CD4-positive, CD25-positive, alpha-beta regulatory T cell (primary cell): ENCODE measurements at regions not wholly inside any gene's neighbourhood (a gene's known extent, or its start where the extent isn't known, plus 50 kb on each side); places are given as distances from the start of the nearest gene placed in this dataset.

Source experiments
- ATAC-seq, 2 donors: fragments of 150-1000 bp; cut with Tn5 transposase; one replicate each; pipeline ENCODE4 v1.10.0; 2021; ENCODE audit warnings: low read depth in 2 of 2, moderate number of reproducible peaks in 2 of 2, moderate library complexity in 1 of 2
- DNase-seq, 3 donors: peaks; one replicate each; pipeline versions ENCODE4 v3.0.0 to v3.0.0-alpha.2; 2012 to 2022; ENCODE audit warnings: mixed read lengths in 1 of 3
- H3K27ac ChIP-seq: one replicate; pipeline ENCODE4 v1.7.0; 2013; ENCODE audit warnings: mild to moderate bottlenecking, low read length; ENCODE audit not compliant: insufficient read depth, poor library complexity, severe bottlenecking
- H3K27me3 ChIP-seq: one replicate; pipeline ENCODE4 v1.7.0; 2013; ENCODE audit warnings: low read length; ENCODE audit not compliant: control insufficient read depth, insufficient read depth
- H3K36me3 ChIP-seq: one replicate; pipeline ENCODE4 v1.7.0; 2013; ENCODE audit warnings: mild to moderate bottlenecking, low read length, moderate library complexity; ENCODE audit not compliant: control insufficient read depth, insufficient read depth
- H3K4me1 ChIP-seq: 2 replicates; pipeline ENCODE4 v1.7.0; 2013; ENCODE audit warnings: mild to moderate bottlenecking, low read length; ENCODE audit not compliant: insufficient read depth, control insufficient read depth, poor library complexity, severe bottlenecking
- H3K4me3 ChIP-seq: one replicate; pipeline ENCODE4 v1.7.0; 2013; ENCODE audit warnings: low read depth, mild to moderate bottlenecking, low read length, moderate library complexity
- H3K9me3 ChIP-seq, 2 experiments: 1 replicate in 1 of 2; 2 replicates in 1 of 2; pipeline ENCODE4 v1.7.0; 2013; ENCODE audit warnings: low read length in 2 of 2, mild to moderate bottlenecking in 1 of 2, moderate library complexity in 1 of 2; ENCODE audit not compliant: control insufficient read depth in 2 of 2
- H3K27ac Mint-ChIP-seq, 3 donors: one replicate each; pipeline ENCODE4 v1.8.0; 2020 to 2022; ENCODE audit warnings: mild to moderate bottlenecking in 3 of 3, mixed read lengths in 3 of 3, moderate library complexity in 2 of 3
- H3K27me3 Mint-ChIP-seq: one replicate; pipeline ENCODE4 v1.8.0; 2022; ENCODE audit warnings: mild to moderate bottlenecking, mixed read lengths
- H3K36me3 Mint-ChIP-seq: one replicate; pipeline ENCODE4 v1.8.0; 2020; ENCODE audit warnings: mixed read lengths
- H3K4me1 Mint-ChIP-seq, 4 donors: one replicate each; pipeline ENCODE4 v1.8.0; 2020 to 2022; ENCODE audit warnings: mixed read lengths in 4 of 4, mild to moderate bottlenecking in 1 of 4
- H3K4me3 Mint-ChIP-seq, 4 donors: one replicate each; pipeline ENCODE4 v1.8.0; 2020 to 2022; ENCODE audit warnings: mild to moderate bottlenecking in 4 of 4, mixed read lengths in 4 of 4, moderate library complexity in 3 of 4
- H3K9me3 Mint-ChIP-seq, 7 donors: one replicate each; pipeline ENCODE4 v1.8.0; 2020 to 2022; ENCODE audit warnings: mixed read lengths in 7 of 7, mild to moderate bottlenecking in 3 of 7, moderate library complexity in 2 of 7

DNA sequence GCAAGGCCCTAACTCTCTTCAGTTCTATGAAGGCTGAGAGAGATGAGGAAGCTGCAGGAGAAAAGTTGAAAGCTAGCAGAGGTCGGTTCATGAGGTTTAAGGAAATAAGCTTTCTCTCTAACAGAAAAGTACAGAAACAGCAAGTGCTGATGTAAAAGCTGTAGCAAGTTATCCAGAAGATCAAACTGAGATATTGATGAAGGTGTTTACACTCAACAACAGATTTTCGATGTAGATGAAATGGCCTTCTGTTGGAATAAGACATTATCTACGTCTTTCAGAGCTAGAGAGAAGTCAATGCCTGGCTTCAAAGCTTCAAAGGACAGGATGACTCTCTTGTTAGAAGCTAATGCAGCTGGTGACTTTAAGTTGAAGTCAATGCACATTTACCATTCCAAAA is 87.4 kb downstream of the PDCL3 start:
- H3K4me1 ChIP-seq: no peaks in the 10 kb centered on the region
- peak overlapping the region in 2 of 3 donors; percentile 23 to 62 for H3K27ac Mint-ChIP-seq
- H3K27me3 Mint-ChIP-seq: peaks cover 8% of the 10 kb centered on the region
- H3K36me3 Mint-ChIP-seq: no peaks in the 10 kb centered on the region
- peaks cover 0 to 2% (median 0%) of the 10 kb centered on the region in 7 donors for H3K9me3 Mint-ChIP-seq
- peaks cover 5 to 46% (median 11%) of the 10 kb centered on the region in 4 donors for H3K4me1 Mint-ChIP-seq
- H3K27me3 ChIP-seq: no peaks in the 10 kb centered on the region
- peak overlapping the region; percentile 52 for H3K4me3 ChIP-seq
- H3K36me3 ChIP-seq: no peaks in the 10 kb centered on the region
- no peaks in the 10 kb centered on the region for H3K9me3 ChIP-seq
- DNase-seq: peak in 2 of 3 donors; percentile 6 to 8
- no peak overlapping the region for H3K27ac ChIP-seq
- ATAC-seq: no peak
- peak overlapping the region in 3 of 4 donors; percentile 2 to 49 (median 10) for H3K4me3 Mint-ChIP-seq

DNA sequence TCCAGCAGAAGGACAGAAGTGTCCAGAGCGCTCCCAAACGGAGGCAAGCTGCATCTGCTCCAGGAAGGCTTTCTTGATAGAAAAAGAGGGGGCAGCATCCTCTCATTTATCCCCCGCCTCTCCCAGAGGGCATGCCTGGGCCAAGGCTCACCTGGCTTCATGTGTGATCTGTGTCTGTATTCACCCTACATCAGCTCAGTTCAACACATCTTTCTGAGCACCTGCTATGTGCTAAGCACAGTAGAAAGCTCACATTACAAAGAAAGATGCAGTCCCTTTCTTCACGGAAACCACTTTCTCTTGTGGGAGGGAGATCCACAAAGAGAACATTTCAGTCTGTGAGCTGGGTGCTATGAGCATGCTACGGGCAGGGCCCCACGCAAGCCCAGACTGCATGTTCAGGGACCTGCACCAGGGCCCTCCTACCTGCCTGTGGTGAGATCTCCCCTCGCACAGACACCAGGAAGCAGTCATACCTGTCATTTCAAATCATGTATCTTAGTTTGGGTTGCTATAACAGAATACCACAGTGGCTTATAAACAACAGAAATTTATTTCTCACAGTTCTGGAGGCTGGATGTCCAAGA is 90.7 kb downstream of the PDCL3 start:
- no peaks in the 10 kb centered on the region for H3K9me3 ChIP-seq
- Mint-ChIP-seq H3K27me3 (peaks cover 13% of the 10 kb centered on the region), H3K4me1 (peaks cover 4 to 33% (median 10%) of the 10 kb centered on the region in 4 donors), H3K9me3 (no peaks in the 10 kb centered on the region), H3K36me3 (no peaks in the 10 kb centered on the region), H3K27ac (peak overlapping the region in 2 of 3 donors; percentile 38 to 46), H3K4me3 (no peak overlapping the region)
- H3K4me3 ChIP-seq: no peak overlapping the region
- H3K4me1 ChIP-seq: no peaks in the 10 kb centered on the region
- no peaks in the 10 kb centered on the region for H3K36me3 ChIP-seq
- DNase-seq: peak in 2 of 3 donors; percentile 11 to 39
- no peak overlapping the region for H3K27ac ChIP-seq
- peak in 1 of 2 donors; percentile 27 for ATAC-seq
- H3K27me3 ChIP-seq: no peaks in the 10 kb centered on the region

DNA sequence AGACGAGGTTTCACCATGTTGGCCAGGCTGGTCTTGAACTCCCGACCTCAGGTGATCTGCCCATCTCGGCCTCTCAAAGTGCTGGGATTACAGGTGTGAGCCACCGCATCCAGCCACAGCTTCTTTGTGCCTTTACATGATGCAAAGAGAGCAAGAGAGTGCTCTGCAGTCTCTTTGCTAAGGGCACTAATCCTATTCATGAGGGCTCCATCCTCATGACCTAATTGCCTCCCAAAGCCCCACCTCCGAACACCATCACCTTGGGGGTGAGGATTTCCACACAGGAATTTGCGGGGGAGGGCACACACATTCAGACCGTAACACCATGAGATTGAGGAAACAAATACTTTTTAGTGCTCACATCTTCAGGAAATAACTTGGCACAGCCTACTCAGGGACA is 91.8 kb downstream of the PDCL3 start:
- no peaks in the 10 kb centered on the region for H3K36me3 ChIP-seq
- ATAC-seq (no peak), DNase-seq (no peak)
- peaks cover 4 to 32% (median 9%) of the 10 kb centered on the region in 4 donors for H3K4me1 Mint-ChIP-seq
- no peaks in the 10 kb centered on the region for H3K36me3 Mint-ChIP-seq
- H3K9me3 ChIP-seq: no peaks in the 10 kb centered on the region
- no peak overlapping the region for H3K4me3 ChIP-seq
- no peaks in the 10 kb centered on the region for H3K4me1 ChIP-seq
- no peaks in the 10 kb centered on the region for H3K9me3 Mint-ChIP-seq
- H3K27me3 Mint-ChIP-seq: peaks cover 9% of the 10 kb centered on the region
- H3K27ac ChIP-seq: no peak overlapping the region
- no peak overlapping the region for H3K4me3 Mint-ChIP-seq
- H3K27me3 ChIP-seq: peaks cover under 1% of the 10 kb centered on the region
- peak overlapping the region in 1 of 3 donors; percentile 20 for H3K27ac Mint-ChIP-seq

DNA sequence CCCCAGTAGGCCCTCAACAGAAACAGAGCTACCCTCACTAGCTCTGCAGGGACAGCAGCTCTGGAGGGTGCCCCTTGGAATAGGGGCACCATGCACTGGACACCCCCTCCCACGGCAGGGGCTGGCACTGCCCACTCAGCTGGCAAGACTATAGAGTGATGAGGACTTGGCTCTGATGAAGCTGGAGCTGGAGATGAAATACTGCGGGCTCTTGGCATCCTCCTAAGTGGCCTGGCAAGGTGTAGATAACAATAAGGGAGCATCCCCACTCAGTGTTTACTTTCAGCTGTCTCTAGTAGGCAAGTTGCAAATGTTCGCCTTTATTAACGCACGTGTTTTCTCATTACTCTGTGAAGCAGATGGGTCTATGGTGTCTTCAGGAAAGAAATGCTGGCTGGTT is 92.7 kb downstream of the PDCL3 start:
- peaks cover 3% of the 10 kb centered on the region for H3K27me3 ChIP-seq
- no peaks in the 10 kb centered on the region for H3K36me3 Mint-ChIP-seq
- no peak overlapping the region for H3K27ac ChIP-seq
- H3K4me3 ChIP-seq: no peak overlapping the region
- H3K9me3 ChIP-seq: no peaks in the 10 kb centered on the region
- H3K4me1 Mint-ChIP-seq: peaks cover 4 to 23% (median 5%) of the 10 kb centered on the region in 4 donors
- no peak overlapping the region for H3K4me3 Mint-ChIP-seq
- no peaks in the 10 kb centered on the region for H3K9me3 Mint-ChIP-seq
- H3K27ac Mint-ChIP-seq: no peak overlapping the region
- ATAC-seq (no peak), DNase-seq (no peak)
- no peaks in the 10 kb centered on the region for H3K36me3 ChIP-seq
- no peaks in the 10 kb centered on the region for H3K4me1 ChIP-seq
- peaks cover 5% of the 10 kb centered on the region for H3K27me3 Mint-ChIP-seq

DNA sequence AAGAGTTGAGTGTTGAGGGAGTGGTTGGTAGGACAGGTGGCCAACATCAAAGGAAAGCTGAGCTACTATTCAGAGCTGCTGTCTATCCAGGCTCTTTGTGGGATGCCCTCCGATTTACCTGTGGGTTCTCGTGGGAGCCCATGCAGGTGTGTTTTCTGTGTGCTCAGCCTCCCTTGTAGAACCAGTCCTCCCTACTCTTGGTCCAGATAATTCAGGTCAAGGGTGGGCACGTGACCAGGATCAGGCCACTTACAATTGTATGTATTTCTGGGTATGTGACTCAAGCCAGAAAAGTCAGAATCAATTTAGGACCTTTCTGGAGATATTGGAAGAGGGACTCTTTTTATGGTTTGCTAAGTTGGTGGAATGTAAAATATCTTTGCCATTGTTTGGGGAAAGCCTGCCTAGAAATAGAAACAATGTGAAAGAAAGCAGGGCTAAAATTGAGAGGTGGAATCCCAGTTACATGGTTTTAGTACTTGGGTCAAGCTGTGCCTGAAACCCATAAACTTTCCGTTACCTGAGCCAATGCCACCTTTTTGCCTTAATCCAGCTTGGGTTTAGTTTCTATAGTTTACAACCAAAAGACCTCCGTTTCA is 93.2 kb downstream of the PDCL3 start:
- Mint-ChIP-seq H3K4me3 (no peak overlapping the region), H3K27ac (no peak overlapping the region), H3K36me3 (no peaks in the 10 kb centered on the region), H3K27me3 (peaks cover 6% of the 10 kb centered on the region), H3K9me3 (no peaks in the 10 kb centered on the region), H3K4me1 (peaks cover 0 to 17% (median 4%) of the 10 kb centered on the region in 4 donors)
- Histone ChIP-seq H3K4me1 (no peaks in the 10 kb centered on the region), H3K4me3 (no peak overlapping the region), H3K36me3 (no peaks in the 10 kb centered on the region), H3K9me3 (no peaks in the 10 kb centered on the region), H3K27me3 (peaks cover 3% of the 10 kb centered on the region), H3K27ac (no peak overlapping the region)
- DNase-seq (no peak), ATAC-seq (no peak)

DNA sequence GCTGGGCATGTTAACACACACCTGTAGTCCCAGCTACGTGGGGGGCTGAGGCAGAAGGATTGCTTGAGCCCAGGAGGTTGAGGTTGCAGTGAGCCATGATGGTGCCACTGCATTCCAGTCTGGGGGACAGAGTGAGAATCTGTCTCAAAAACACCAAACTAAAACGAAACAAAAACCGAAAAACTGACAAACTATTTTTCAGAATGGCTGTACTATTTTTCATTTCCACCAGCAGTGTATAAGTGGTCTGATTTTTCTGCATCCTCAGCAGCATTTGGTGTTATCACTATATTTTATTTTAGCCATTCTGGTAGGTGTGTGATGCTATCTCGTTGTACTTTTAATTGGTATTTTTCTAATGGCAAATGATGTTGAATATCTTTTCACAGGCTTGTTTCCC is 95.2 kb downstream of the PDCL3 start:
- Mint-ChIP-seq H3K27me3 (peaks cover 9% of the 10 kb centered on the region), H3K27ac (no peak overlapping the region), H3K4me3 (no peak overlapping the region), H3K4me1 (peaks cover 0 to 8% (median 3%) of the 10 kb centered on the region in 4 donors), H3K9me3 (no peaks in the 10 kb centered on the region), H3K36me3 (no peaks in the 10 kb centered on the region)
- Histone ChIP-seq H3K27me3 (peaks cover 3% of the 10 kb centered on the region), H3K4me3 (no peak overlapping the region), H3K36me3 (no peaks in the 10 kb centered on the region), H3K27ac (no peak overlapping the region), H3K4me1 (no peaks in the 10 kb centered on the region), H3K9me3 (no peaks in the 10 kb centered on the region)
- ATAC-seq (no peak), DNase-seq (no peak)

DNA sequence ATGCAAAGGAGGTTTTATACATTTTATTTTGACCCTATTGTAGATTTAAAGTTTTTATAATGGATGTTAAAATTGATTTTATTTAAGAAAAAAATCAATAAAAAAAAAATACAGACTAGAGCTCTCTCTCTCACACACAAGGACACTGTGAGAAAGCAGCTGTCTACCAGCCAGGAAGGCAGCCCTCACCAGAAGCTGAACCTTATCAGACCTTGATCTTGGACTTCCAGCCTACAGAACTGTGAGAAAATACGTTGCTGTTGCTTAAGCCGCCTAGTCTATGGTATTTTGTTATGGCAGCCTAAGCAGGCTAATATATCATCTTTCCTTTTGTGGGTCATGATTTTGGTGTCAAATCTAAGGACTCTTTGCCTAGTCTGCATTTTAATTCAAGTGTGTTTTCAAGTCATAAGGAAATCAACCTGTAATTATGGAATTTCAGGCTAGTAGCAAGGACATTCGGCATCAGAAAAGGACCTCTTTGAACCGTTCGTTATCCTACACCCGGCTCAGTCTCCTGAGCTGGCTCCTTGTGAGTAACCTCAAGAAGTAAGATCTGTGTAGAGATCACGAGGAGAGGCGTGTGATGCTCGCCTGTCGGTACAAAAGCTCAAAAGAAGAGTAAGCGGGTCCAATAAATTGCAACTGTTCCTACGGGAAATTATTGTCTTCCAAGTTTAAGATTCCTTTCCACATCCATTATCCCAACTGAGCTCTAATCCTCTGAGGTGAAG is 98.2 kb downstream of the PDCL3 start:
- no peak for DNase-seq
- no peak overlapping the region for H3K4me3 Mint-ChIP-seq
- Histone ChIP-seq H3K36me3 (no peaks in the 10 kb centered on the region), H3K27ac (no peak overlapping the region), H3K4me3 (no peak overlapping the region), H3K4me1 (no peaks in the 10 kb centered on the region), H3K27me3 (peaks cover 3% of the 10 kb centered on the region), H3K9me3 (no peaks in the 10 kb centered on the region)
- H3K27me3 Mint-ChIP-seq: peaks cover 6% of the 10 kb centered on the region
- no peak overlapping the region for H3K27ac Mint-ChIP-seq
- H3K9me3 Mint-ChIP-seq: no peaks in the 10 kb centered on the region
- no peaks in the 10 kb centered on the region for H3K36me3 Mint-ChIP-seq
- no peak for ATAC-seq
- H3K4me1 Mint-ChIP-seq: peaks cover 0 to 5% (median under 1%) of the 10 kb centered on the region in 4 donors
